AG04450 (cell line): ENCODE measurements at regions not wholly inside any gene's neighbourhood (a gene's known extent, or its start where the extent isn't known, plus 50 kb on each side); places are given as distances from the start of the nearest gene placed in this dataset.

Experiments used
- CTCF ChIA-PET: fragments of 300-600, 350-600 bp; formaldehyde crosslinking; extraction: SDS; loops from one replicate; lab custom pipeline; 2022; ENCODE audit warnings: antibody characterized with exemption, inconsistent platforms; lab: Charles Lee
- POLR2A ChIA-PET: fragments of 350-600 bp; formaldehyde crosslinking; extraction: SDS; loops from one replicate; lab custom pipeline; 2021; ENCODE audit warnings: antibody characterized with exemption, inconsistent platforms; lab: Yijun Ruan, JAX
- DNase-seq: peaks from one replicate; pipeline ENCODE4 v3.0.0-alpha.2; 2011; ENCODE audit warnings: low read depth, low spot score
- H3K27ac ChIP-seq: one replicate; pipeline ENCODE4 v1.5.1; 2012; ENCODE audit warnings: low read depth, low read length, control low read depth
- H3K27me3 ChIP-seq: one replicate; pipeline ENCODE4 v1.6.0; 2012; ENCODE audit warnings: low read length; ENCODE audit not compliant: control insufficient read depth, insufficient read depth
- H3K4me3 ChIP-seq: 2 replicates; pipeline ENCODE4 v1.5.1; 2011; ENCODE audit warnings: mild to moderate bottlenecking, low read depth, low read length, control low read depth
- H3K9me3 ChIP-seq: 2 replicates; pipeline ENCODE4 v1.5.1; 2012; ENCODE audit warnings: low read length; ENCODE audit not compliant: control insufficient read depth, insufficient read depth
- TF ChIP-seq, protein P1 (sequence below): IDR thresholded peaks from 2 replicates; pipeline ENCODE4 v1.5.1; 2011; ENCODE audit warnings: low read depth, low read length, control low read depth, inconsistent platforms

DNA sequence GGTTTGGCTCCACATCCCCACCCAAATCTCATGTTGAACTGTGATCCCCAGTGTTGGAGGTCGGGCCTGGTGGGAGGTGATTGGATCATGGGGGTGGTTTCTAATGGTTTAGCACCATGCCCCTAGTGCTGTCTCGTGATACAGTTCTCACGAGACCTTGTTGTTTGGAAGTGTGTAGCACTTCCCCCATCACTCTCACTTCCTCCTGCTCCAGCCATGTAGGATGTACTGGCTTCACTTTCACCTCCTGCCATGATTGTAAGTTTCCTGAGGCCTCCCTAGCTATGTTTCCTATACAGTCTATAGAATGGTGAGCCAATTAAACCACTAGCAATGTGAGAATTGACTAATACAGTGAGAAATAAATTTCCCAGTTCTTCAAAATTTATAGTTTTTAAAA is 325.9 kb downstream of the FSIP2 start:
- TF ChIP-seq, protein P1, sequence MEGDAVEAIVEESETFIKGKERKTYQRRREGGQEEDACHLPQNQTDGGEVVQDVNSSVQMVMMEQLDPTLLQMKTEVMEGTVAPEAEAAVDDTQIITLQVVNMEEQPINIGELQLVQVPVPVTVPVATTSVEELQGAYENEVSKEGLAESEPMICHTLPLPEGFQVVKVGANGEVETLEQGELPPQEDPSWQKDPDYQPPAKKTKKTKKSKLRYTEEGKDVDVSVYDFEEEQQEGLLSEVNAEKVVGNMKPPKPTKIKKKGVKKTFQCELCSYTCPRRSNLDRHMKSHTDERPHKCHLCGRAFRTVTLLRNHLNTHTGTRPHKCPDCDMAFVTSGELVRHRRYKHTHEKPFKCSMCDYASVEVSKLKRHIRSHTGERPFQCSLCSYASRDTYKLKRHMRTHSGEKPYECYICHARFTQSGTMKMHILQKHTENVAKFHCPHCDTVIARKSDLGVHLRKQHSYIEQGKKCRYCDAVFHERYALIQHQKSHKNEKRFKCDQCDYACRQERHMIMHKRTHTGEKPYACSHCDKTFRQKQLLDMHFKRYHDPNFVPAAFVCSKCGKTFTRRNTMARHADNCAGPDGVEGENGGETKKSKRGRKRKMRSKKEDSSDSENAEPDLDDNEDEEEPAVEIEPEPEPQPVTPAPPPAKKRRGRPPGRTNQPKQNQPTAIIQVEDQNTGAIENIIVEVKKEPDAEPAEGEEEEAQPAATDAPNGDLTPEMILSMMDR, result no peak
- CTCF ChIA-PET, result no interaction called here
- H3K9me3 ChIP-seq, result no peaks in the 10 kb centered on the region
- DNase-seq, result no peak
- H3K27me3 ChIP-seq, result no peaks in the 10 kb centered on the region
- POLR2A ChIA-PET, result no interaction called here
- no peak overlapping the region for H3K4me3 ChIP-seq
- H3K27ac ChIP-seq, result no peak overlapping the region

DNA sequence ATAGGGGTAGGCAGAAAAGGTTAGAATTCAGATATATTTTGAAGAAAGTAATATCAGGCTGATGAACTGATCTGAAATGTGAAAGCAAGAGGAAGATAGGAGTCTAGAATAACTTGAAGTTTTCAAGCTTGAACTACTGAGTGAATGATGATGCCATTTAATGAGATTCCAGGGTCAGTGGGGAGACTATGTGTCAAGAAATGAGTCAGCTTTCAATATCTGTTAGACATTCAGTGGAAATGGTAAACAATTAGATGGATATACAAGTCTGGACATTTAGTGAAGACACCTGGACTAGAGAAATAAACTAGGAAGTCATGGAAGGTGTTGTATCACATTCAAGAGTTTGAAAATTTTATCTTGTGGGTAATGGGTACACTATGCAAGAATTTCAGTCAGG is 326.9 kb downstream of the FSIP2 start:
- no peak overlapping the region for H3K4me3 ChIP-seq
- no peaks in the 10 kb centered on the region for H3K27me3 ChIP-seq
- POLR2A ChIA-PET, result no interaction called here
- DNase-seq, result no peak
- no peaks in the 10 kb centered on the region for H3K9me3 ChIP-seq
- TF ChIP-seq, protein P1, result no peak
- CTCF ChIA-PET, result no interaction called here
- H3K27ac ChIP-seq, result no peak overlapping the region

DNA sequence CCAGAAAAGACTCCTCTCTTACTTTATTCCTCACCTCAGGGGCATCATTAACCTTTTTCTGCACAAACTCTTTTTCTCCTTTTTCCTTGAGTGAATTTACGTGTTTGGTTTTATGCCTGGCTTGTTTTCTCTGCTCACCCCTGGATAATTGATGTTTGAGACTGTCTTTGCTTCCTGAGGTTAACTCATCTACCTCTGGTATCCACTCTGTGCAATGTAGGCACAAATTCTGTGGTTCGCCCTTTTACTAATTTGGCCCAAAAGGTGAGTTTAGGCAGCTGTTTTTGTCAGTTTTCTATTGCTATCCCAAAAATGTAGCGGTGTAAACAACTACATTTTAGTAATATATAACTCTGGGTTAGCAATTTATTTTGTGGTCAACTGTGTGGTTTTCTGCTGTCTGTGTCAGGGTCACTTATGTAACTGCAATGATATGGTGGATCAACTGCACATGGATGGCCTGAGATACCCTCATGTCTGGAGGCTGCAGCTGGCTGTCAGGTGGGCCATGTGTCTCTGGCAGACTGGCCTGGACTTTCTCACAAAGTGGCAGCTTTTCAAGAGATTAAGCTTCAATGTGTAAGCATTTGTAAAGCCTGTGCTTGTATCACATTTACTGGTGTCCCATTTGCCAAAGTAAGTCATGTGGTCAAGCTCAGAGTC is 329.7 kb downstream of the FSIP2 start:
- ChIA-PET CTCF (no interaction called here), POLR2A (no interaction called here)
- Histone ChIP-seq H3K27ac (no peak overlapping the region), H3K4me3 (no peak overlapping the region), H3K9me3 (no peaks in the 10 kb centered on the region), H3K27me3 (no peaks in the 10 kb centered on the region)
- TF ChIP-seq, protein P1, result no peak
- no peak for DNase-seq

DNA sequence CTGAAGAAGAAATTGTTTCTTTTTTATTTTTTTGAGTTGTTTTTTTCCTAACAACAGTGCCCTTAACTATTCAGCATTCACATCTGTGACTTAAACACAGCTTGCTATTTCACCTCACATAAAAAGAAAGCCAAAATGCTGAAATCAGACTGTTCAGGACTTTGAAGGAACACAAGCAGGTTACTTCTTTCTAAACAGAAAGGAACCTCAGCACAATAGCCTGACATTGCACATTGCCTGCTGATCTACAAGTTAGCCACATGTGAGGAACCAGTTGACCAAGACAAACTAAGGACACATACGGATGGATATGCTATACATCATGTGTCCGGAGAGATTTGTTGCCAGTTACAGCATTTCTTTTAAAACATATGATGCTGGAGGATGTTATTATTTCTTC is 331.1 kb downstream of the FSIP2 start:
- no peak overlapping the region for H3K27ac ChIP-seq
- DNase-seq, result no peak
- POLR2A ChIA-PET, result no interaction called here
- no peaks in the 10 kb centered on the region for H3K27me3 ChIP-seq
- no peaks in the 10 kb centered on the region for H3K9me3 ChIP-seq
- CTCF ChIA-PET, result no interaction called here
- H3K4me3 ChIP-seq, result no peak overlapping the region
- TF ChIP-seq, protein P1, result no peak

DNA sequence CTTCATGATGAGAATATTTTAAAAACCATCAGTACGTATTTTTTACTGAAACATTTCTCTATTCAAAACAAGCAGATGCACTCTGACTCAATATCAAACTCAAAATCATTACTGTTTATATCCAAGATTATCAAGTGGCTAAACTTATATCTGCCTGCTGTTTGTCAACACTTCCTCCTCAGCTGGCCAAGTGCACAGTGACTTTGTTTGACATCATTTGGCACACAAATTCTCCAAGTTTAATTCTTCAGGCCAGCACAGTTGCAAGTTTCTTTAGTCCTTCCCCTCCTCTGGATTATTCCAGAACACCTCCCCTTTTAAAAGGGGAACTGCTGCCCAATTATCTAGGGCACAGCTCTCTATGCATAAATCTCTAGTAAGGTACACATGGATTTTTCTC is 346.6 kb downstream of the FSIP2 start:
- ChIA-PET POLR2A (no interaction called here), CTCF (no interaction called here)
- Histone ChIP-seq H3K9me3 (no peaks in the 10 kb centered on the region), H3K27ac (no peak overlapping the region), H3K27me3 (no peaks in the 10 kb centered on the region), H3K4me3 (no peak overlapping the region)
- no peak for DNase-seq
- TF ChIP-seq, protein P1, result no peak
